HG02763 (cell line): ENCODE measurements at regions not wholly inside any gene's neighbourhood (a gene's known extent, or its start where the extent isn't known, plus 50 kb on each side); places are given as distances from the start of the nearest gene placed in this dataset.

Experiments used
- ATAC-seq: cut with Tn5 transposase; IDR thresholded peaks from one replicate; pipeline ENCODE4 v1.9.1; 2021; ENCODE audit warnings: mild to moderate bottlenecking, moderate library complexity; ENCODE audit not compliant: unreplicated experiment

- ATAC-seq: no peak
Observed at GRCh38 chr16:73185737-73186136, 137.8 kb upstream of the ZFHX3 start.

DNA sequence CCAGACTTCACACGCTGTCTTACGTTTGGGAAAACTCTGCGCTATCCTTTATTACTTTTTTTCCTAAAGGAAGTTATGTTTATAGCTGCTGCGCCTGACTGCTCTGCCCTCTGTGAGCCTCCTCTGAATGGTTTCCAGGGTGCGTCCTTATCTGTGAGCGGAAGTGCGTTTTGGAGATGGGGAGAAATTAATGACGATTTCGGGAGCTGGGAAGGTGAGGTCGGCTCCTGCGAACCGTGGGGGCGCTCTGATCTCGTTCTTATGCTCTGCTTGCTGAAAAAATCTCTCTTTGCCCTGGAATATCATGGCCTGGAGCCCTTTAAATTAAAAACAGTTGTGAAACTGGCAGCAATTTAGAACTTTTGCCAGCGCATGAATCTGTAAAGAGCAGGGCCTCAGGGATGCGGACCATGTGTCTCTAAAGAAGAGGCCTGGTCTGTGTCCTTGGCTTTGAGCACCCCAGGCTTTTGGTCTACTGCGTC is 135.7 kb upstream of the ZFHX3 start:
- no peak for ATAC-seq

DNA sequence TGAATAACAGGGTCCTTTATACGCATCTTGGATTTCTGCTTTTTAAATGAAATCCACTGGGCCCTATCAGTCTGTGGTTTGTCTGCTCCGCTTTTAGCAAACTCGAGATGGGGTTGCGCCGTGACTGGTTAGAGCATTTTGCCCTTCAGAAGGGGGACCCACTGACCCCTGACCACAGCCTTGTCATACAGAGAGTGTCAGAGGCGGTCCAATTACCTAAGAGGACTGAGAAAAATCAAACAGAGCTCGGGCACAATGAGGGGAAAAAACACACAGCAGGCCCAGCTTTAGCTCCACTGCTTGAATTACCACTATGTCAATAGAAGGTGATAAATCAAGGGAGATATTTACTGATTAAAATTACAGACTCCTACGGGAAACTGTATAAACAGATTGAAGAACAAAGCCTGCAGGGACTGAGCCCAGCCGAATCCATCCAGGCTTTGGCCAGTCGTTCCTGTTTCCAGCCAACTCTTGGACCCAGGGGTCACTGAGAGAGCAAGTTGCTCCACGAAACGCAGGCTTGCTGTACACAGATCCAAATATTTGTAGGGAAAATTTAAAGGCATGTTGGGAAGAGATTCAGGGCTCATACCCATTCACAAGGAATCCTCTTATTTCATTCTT is 131.9 kb upstream of the ZFHX3 start:
- ATAC-seq: no peak

- ATAC-seq: no peak
Observed at GRCh38 chr16:73177729-73178295, 129.9 kb upstream of the ZFHX3 start.

DNA sequence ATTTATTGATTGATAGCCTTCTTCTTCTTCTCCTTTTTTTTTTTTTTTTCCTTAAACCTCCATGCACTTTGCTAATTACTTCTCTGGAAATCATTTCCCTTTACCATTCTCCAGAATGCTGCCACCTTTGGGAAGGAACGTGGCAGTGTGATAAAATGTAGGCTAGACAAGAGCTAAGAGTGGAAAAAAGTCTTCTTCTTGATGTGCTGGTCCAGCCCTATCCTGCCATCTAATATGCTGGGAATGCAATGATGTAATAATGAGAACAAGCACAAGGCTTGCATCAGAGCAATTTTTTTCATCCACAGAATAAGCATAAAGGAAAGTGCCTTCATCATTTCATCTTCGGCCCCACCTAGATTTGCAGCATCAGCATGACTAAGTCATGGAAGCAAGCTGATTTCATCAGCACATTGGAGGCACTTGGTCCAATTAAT is 128.7 kb upstream of the ZFHX3 start:
- ATAC-seq: no peak

DNA sequence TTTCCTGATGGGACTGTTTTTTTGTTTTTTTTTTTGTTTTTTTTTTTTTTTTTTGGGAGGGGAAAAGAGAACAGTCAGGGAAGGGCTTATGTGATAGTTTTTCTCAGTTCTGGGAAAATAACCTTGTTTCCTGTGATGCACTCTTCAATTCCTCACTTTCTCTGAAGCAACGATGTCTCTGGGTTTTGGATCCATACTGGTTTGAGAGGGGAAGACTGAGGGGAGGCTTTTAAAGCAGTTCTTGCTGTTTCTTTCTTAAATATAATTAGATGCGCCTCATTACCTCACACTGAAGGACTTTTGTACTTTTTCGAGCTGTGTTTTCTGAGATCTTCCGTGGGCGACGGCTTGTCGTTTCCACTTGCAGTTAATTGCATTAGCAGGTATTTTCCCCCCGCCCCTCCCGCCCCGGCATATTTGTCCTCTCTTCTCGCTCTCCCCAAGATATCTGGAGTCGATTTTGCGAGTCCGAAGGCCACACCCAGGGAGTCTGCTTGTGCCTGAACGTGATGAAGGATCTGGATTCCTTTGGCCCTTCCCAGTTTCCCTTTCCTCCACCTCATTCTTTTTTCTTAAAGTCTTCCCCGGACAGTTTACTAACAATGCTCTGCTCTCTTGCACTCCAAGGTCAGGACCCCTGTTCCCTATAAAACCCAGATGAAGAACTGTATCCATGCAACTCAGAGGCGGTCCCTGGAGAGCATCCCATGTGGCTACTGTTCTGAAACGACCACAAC is 125.2 kb upstream of the ZFHX3 start:
- no peak for ATAC-seq

DNA sequence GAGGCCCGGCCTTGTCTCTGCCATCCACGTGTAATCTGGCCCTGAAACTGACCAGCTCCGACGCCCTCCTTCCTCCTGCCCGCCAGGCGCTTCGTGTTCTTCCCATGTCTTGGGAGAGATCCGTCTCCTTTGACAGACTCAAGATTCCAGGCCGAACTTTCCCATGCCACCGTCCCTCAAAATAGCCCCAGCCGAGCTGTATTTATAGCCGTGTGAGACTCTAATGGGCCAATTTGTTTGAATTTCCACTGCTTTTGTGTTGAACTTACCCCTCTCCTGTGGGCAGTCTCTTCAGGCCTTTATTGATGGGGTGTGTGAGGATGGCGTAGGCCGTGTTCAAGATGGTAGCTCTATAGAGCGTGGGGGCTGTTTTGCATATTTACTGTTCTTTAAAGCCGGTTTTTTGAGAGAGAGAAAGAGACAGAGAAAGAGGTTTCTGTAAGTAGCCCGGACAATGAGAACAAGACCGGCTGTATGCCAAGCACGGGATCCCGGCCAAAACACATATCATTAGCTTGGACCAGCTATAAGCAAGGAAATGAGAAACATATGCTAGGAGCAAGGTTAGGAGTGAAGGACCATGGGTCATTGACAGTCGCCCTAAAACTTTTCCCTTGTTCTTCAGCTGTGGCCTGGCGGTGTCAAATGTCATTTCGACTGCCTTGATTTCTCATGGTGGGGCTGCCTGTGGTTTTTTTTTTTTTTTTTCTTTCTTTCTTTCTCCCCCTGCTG is 124.5 kb upstream of the ZFHX3 start:
- no peak for ATAC-seq

GRCh38 chr16:73171901-73172240 is 123.9 kb upstream of the ZFHX3 start:
- ATAC-seq: no peak

DNA sequence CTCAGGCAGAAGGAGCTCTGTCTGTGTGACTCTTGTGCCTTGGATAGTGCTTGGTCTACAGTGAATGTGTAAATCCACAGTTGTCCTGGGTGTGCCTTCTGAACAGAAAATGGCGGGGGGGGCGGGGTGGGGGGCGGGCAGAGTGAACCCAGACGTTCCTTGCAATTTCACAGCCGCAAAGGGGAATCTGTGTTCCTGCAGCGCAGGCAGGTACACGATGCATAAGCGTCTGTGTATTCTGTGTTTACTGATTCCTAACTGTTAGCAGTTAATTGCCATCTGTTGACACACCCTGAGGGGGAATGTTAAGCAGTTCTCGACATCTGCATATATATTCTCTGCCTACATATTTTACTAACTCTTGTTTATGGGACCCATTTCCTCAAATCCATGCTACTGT is 123.5 kb upstream of the ZFHX3 start:
- ATAC-seq: no peak

DNA sequence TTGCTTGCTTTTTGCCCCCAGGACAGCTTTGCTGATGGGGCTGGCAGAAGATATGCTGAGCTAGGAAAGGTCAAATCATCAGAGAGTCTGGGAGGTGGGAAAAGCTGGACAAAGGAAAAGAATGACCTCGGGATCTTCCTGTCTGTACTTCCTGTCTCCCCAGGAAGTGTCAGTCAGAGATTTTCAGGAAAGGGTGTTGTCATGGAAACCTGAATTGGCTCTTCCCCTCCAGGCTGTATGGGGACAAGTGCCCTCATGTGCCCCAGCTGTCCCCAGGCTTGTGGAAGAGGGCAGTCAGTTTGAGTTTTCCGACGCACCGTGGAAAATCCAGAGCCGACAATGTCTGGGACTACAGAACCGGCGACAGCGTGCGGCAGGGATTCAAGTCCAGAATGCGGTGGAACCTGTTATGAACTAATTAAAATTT is 122.7 kb upstream of the ZFHX3 start:
- ATAC-seq: no peak

- ATAC-seq: no peak
Observed at GRCh38 chr16:73166947-73167550, 119.1 kb upstream of the ZFHX3 start.

DNA sequence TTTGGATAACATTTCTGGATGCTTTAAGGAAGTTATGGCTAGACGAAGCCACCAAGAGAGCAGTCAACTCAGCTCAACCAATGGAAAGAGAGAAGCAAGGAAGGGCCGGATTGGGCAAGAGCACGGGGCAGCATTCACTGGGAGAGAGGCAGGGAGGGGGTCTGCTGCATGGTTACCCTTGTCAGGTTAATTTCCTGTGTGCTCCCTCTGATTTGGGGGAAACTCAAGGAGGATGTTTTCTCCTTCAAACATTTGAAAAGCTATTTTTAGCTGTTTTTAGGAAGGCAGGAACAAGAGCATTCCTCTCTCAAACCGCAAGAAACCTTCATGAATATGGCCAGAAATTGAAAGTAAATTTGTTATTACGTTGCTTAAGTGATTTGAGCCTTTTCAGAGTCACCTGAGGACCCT is 118.5 kb upstream of the ZFHX3 start:
- ATAC-seq: no peak

DNA sequence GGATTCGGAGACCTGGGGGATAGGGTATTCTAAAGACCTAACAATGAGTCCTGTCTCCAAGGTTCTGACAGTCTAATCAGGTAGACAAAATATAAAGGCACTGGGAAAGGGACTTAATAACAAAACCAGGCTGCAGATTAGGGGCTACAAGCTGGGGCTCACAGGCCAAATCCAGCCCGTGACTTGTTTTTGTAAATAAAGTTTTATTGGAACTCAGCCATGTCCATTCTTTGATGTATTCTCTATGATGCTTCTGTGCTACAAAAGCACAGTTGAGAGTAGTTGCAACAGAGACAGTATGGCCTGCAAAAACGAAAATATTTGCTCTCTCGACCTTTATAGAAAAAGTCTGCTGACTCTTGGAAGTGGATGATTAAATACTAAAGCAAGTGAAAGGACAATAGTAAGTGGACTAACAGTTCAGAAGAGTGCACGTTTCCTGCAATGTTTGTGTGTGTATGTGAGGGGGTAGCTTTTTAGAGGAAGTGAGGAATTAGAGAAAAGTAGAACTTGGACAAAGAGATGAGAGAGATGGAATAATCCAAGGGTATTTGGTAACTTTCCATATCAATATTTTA is 115.4 kb upstream of the ZFHX3 start:
- no peak for ATAC-seq

DNA sequence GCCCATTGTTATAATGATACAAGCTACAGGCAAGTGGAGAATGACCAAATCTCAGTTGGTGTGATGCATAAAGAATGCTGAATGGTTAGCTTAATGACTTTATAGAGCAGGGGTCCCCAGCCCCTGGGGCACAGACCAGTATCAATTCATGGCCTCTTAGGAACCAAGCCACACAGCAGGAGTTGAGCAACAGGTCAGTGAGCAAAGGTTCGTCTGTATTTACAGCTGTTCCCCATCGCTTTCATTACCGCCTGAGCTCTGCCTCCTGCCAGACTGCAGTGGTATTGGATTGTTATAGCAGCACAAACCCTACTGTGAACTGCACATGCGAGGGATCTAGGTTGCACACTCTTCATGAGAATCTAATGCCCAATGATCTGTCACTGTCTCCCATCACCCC is 114.0 kb upstream of the ZFHX3 start:
- no peak for ATAC-seq

DNA sequence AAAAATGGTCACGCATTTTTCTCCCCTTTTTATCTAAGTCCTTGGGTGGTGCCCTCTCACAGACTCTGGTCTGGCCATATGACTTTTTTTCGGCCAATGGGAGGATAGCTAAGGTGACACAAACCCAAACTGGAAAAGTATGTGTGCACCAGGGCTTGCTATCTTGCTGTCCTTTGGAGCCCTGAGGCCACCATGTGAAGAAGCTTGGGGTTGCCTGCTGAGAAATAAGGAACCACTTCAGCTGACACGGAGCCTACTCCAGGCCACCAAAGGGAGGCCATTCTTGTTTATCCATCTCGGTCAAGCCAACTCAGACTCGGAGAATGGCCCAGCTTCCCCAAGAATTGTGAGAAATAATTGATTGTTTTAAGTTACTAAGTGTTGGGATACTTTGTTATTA is 111.4 kb upstream of the ZFHX3 start:
- no peak for ATAC-seq

DNA sequence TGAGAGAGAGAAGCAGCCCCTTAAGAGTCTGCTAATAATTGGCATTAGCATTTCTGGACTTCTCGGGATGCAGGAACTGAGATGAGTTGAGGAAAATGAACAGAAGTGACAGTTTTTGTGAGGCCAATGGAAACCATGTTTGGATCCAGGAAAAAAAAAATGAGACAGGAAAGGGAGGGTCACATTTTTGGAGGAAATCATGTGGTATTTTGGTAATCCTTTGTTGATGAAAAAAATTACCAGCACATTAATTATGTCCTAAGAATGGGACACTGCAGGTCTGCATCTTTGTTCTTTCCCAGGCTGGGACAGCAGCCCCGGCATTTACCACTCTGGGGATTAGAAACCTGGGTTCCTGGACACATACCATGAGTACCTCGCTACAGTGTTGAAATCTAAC is 109.9 kb upstream of the ZFHX3 start:
- ATAC-seq: no peak

GRCh38 chr16:73154063-73154870 is 106.3 kb upstream of the ZFHX3 start:
- no peak for ATAC-seq

GRCh38 chr16:73152386-73153125 is 104.6 kb upstream of the ZFHX3 start:
- no peak for ATAC-seq

- ATAC-seq: no peak
Observed at GRCh38 chr16:73151941-73152340, 104.0 kb upstream of the ZFHX3 start.
